Fibroblast of skin of scalp (primary cell): ENCODE measurements at regions not wholly inside any gene's neighbourhood (a gene's known extent, or its start where the extent isn't known, plus 50 kb on each side); places are given as distances from the start of the nearest gene placed in this dataset.

Experiments
- DNase-seq: peaks from one replicate; pipeline ENCODE4 v3.0.0-alpha.2; 2013

DNA sequence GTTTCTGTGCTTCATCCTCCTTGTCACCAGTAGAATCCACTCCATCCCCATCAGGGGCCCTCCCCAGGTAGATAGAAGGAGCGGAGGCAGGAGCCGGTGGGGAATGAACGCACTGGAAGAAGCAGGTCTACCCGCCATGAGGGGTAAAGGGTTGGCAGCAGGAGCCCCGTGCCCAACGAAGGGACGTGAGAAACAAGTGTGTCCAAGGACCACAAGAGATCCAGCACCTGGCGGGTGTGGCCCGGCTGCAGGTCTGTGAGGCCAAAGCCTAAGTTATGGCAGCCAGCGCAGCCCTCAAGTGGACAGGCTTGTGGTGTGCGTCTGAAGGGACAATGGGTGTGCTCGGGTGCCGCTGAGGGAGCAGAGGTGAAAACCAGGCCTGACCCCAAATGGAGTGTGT lies 94.3 kb downstream of the IRX2 start:
- DNase-seq = no peak

DNA sequence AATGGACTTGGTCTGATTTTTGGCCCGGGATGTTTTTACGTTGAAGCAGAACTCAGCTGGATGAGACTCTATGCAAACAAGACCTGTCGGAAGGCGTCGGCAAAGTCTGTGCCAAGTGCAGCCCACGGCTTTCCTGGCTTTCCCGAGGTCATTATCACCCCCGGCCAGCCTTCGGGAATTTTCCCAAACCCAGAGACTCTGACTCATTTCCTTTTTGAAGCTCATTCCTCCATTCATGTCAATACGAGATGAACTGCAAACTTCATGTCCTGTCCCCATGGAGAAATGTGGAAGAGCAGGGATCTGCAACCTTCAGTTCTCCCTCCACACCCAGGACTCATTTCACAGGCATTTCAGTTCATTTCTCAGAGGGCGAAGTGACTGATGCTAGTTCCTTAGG lies 95.3 kb downstream of the IRX2 start:
- DNase-seq = peak; percentile 78

DNA sequence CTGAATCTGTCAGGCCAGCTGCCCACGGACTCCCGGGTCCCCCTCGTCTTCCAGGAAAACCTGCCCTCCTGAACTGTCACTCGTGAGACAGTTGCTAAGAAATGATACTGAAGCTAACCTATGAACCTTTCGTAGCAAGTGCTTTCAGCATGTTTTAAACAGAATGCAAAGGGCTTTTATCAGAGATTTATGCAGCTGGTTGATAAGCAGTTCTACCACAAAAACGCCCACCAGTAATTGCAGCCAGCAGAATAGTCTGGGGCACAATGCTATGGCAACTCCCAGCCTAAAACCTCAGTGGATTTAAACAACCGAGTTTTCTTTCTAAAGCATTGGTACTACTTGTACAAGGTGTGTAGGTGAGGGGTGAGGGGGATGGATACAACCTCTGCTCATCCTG lies 97.5 kb downstream of the IRX2 start:
- DNase-seq = no peak

DNA sequence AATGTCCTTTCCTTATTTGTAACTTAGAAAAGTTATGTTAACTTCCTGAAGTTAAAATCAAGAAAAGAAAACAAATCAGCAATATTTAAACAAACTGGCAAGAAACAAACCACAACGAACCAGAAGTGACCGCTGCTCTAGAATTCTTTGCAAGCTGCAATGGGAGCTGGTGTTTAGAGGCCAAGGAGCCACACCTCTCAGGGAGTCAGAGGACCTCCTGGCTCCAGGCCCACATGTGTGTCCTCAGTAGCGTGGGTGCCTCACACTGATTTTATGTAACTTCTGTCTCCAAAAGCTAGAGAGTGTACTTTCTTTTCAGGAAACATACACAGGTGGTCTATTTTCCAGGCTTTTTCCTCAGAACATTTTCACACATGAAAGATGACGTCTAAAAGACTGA lies 100.4 kb downstream of the IRX2 start:
- DNase-seq = no peak

DNA sequence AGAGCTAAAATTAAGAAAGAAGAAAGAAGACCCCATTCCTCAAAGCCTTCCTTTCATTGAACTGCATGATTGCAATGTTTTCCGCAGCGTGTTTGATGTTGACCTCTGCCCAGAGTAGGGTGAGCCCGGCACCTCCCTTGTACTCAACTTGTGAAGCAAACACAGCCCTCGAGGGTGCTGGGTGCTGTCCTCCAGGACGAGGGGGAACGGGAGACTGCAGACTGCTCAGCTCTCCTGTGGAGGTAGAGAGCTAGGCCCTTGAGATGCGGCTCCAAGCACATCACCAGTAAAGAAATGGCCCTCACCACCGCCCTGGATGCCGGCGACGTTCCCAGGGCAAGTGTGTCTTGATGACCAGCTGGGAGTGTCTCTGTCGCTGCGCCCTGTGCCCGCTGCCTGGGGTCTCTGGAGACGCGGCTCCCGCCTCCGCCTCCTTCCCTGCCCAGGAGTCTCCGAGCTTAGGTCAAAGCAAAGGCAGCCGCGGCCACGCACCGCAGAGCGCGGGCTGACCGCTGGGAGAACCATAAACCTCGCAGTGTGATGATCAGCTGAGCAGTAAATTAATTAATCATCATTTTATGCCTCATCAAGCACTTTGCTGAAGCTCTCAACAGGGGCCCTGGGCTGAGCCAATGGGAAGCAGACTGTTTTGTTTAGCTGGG lies 108.7 kb downstream of the IRX2 start:
- no peak for DNase-seq

DNA sequence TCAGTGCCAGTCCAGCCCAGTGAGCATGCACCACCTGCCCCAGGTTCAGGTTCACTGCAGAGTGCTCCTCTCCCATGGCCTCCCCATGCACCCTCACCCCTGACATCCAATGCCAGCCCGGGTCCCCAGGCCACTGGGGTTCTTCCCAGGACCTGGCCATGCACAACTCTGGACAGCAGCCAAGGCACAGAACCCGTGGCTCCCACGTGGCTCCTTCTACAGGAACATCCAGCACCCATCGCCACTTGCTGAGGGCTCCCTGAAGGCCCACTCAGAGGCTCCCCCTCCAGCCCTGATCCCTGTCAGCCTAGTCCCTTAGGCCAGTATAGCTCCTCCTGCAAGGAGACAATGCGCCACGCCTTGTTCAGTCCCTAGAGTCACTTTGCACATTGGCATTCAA lies 110.8 kb downstream of the IRX2 start:
- no peak for DNase-seq

DNA sequence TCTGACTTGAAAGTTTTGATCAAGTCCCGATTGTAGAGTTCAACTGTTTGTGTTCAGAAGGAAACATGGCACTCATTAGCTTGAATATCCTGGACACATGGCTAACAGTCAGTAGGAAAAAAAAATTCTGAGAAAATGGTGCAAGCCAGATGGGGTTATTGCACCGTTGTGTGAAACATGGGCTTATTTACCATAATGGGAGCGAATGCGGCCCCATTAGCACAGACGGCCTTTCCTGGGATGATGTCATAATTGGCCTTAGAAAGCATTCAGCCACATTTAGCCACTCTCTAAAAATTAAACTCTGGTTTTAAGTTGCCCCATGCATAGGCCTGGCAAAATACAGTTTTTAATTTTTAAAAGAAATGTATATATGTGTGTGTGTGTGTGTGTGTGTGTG lies 112.1 kb downstream of the IRX2 start:
- DNase-seq = peak; percentile 4

DNA sequence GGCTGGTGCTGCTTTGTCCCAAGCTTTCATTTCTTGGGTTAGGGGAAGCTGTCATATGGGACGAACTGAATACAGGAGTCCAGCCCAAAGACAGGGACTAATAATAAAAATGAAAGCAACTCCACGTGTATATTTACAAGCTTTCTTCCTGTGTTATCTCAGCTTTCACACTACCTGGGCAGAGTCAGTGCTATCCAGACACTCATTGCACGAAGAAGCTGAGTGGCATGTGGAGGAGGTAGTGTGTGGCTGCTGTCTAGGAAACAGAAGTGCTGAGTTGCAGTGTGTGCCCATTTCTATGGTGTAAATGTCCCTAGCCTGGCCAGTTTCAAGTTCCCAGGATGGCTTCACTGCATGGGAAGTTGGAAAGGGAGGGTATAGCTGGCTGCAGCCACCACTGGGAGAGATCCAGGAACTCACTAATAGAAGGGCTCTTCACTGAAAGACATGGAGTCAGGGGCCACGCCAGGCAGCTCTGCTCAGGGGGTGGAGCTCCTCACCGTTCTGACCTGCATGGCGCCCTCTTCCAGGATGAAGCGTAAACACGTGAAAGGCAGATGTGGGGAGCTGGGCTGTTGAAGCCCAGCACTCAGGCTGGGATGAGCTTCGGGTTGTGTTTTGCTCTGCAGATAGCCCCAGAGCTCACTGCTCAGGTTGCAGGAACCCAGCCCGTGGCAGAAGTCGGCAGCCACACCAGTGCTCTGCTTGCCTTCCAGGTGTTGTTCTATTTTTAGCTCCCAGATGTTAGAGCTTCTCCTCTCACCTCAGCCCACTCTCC lies 116.9 kb downstream of the IRX2 start:
- DNase-seq = no peak

DNA sequence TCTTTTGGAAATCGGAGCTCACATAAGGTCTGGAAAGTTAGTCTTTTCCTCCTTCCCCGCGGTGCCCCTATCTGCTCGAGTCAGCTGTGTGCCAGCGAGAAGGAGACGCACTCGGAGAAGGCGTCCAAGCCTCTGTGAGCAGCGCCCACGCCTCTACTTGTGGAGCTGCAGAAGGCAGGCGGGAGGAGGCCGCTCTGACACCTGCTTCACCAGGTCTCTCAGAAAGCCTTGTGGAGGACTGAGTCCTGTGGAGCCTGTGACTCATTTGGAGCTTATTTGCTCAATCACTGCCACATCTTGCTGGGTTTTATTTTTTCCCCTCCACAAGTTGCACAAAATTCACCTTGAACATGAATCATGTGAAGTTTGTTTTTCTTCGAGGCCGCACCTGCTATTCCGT lies 117.5 kb downstream of the IRX2 start:
- DNase-seq = no peak

DNA sequence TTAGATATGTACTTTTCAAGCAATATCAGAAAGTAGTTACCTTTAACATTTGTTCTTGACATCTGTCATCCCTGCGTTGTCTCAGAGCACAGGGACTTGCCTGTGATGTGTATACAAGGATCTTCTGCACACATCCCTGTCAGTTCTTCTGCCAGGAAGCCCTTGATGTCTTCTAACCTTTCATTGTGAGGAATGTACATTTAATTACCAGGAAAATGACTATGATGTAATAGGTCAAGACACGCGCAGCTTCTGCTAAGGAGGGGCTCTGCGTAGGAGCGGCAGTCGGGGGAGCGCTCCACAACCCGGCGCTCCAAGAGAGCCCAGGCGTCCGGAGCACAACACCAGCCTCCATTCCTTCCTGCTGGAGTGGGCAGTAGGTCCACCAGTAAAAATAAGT lies 119.7 kb downstream of the IRX2 start:
- no peak for DNase-seq

DNA sequence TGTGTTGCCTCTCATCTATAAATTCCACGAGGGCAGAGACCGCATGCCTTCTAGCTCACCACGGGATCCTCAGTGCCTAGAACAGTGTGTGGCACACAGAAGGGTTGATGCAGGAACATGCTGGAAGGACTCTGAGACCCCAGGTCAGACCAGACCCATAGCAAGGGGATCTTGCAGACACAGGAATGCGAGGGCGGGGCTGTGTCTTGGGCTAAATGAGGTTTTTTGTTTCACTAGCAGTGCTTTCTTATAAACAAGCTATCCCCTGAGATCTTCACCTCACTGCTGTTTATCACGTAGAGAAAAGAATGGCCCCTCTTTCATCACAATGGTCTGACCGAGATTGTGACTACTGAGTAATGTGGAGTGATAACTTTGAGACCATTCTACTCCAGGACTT lies 122.4 kb downstream of the IRX2 start:
- DNase-seq = no peak

DNA sequence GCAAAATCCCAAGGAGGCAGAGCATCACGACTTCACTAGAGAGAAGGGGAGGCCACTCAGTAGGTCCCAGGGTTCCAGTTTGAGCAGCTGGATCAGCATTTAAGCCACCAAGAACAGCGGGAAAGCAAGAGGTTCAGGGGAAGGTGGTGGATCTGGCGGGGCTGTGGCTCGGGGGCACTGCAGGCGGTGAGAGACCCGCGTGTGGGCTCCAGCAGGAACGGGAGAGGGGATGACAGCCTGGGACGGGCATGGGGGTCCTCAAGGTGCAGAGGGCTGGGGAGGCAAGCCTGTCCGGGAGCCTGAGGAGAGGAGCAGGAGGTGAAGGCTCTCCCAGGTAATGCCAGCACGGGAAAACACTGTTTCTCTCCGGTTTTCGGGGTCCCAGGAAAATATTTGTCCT lies 123.6 kb downstream of the IRX2 start:
- no peak for DNase-seq

DNA sequence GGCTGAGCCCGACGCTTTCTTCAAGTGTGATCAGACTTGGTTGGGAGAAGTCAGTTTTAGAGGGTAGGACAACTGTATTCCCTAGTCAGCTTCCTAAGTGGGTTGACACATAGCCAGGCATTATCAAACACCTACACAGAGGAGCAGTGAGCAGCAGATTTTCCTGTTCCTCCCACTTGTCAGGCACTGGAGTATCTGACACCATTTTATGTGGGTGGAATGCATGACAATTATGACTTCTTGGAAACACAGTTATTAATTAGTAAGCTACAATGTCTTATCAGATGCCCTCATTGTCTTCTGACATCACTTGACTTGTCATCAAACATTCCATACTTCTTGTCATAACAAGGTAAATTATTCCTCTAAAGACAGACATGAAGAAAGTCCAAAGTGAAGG lies 124.9 kb downstream of the IRX2 start:
- no peak for DNase-seq

DNA sequence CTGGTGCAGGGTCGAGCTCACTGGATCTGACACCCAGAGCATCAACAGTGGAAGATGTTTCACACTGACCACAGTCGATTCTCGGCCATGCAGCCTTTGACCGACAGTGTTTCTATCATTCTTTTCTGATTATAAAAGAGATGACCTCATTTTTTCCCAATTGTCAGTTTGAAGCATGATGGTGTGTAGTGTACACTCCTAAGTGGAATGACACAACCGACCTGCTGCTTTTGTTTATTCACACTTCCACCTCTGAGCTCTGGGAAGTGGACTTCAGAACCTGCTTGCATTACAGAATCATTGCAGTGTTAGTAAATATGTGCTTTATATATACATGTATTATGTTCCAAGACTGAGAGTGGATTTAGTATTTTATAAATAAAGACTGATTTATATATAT lies 128.6 kb downstream of the IRX2 start:
- no peak for DNase-seq

DNA sequence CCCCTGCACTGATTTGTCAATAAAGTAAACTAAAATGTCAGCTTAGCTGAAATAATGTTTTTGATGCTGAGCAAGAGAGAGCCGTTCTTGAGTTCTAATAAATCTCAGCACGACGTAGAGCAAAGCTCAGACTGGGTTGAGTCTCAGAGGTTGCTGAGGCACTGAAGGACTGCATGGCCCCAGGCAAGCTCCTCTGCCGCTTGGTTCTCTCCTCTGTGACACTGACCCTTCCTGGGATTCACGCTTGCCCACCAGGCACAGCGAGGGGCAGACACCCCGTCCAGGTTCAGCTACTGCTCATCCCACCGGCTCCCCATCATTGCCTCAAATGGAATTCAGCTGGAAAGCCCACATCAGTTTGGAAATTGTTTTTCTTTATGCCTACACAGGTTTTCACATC lies 129.8 kb downstream of the IRX2 start:
- no peak for DNase-seq

DNA sequence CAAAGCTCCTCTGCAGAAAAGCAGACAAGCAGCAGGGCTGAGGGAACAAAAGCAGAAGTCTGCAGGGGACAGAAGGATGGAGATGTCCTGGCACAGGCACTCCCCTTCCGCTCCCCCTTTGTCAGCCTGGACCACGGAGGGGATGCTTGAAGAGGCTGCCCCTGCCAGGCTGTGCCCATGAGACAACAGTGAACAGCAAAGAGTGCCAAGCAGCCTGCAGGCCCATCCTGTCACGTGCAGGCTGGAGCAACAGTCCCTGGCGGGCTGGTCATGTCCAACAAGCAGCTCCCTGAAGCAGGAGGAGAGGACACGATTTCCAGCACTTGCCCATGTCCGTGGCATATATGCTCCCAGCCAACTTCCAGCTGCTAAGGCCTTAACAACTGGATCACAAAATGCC lies 132.3 kb downstream of the IRX2 start:
- no peak for DNase-seq

DNA sequence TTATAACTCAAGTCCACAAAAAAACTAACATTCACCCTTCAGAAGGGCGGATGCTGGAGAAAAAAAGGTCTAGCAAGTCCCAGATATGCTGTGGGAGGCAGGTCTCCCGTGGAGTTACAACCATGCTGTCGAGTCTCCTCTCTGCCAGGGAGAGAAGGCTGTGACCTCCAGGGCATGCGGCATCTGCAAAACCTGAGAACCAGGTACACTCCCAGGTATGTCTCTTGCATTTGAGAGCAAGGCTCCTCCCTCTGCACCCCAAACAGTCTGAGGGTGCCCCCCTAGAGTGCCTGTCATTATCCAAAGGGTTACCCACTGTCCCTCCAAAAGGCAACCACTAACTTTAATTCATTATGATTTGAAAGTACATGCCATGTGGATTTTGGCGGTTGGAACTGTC lies 134.0 kb downstream of the IRX2 start:
- no peak for DNase-seq

DNA sequence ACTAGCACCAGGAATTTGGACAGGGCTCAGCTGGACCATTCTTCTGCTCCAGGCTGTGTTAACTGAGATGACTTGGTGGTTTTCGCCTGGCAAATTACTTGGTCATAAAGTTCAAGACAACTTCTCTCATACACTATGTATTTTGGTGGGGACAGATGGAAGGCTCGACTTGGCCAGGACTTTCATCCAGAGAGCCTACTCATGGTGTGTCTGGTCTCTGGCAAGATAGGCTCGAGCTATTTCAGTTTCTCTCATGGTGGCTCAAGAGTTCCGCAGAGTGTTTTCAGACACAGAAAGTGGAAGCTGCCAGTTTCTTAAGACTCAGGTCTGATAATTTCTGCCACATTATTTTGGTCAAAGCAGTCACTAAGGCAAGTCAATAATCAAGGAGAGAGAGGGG lies 135.6 kb downstream of the IRX2 start:
- DNase-seq = no peak

DNA sequence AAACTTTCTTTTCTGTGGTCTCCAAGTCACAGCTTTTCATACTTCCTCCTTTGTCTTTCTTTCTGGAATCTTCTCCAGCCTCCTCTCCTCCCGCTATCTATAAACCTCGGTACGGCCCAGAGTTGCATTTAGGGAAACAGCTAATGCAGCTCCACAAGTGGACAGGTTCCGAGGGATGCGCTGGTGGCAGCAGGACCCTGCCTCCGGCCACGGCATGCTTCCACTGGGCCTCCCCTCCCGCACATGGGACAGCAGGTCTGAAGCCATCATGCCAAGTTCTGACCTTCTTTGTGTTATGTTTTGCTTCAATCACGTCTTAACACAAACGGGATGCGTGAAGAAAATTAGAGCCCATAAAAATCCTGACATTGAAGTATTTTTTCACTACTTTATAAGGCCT lies 136.9 kb downstream of the IRX2 start:
- no peak for DNase-seq

DNA sequence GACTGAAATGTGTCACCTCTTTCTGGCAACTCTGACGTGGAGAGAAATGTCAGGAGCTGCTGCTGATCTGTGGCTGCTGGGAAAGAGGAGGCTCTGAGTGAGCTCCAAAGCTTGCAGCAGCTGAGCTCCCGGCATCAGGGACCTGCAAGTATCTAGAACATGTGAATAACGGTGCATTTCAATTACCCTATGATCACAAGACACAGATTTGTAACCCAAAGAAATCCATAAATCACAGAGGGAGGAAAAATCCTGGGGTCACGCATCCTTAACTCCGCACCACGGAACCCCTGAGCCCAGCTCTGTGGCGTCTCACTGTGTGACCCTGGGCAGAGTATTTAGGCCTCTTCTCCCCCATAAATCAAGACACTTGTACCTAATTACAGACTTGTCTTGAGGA lies 139.8 kb downstream of the IRX2 start:
- no peak for DNase-seq

DNA sequence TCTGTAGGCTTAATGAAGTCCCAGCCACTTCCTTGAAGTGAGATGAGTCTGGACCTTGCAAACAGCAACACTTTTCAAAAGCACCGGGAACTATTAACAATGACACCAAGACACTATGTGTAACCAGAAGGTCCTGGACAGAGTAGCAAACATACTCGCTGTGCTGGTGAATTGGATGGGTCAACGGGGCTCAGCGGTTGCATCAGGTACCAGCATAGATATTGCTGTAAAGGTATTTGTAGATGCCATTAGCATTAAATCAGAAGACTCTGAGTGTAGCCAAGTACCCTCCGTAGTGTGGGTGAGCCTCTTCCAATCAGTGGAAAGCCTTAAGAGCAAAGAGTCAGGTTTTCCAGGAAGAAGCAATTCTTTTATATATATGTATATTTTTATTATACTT lies 140.5 kb downstream of the IRX2 start:
- no peak for DNase-seq

DNA sequence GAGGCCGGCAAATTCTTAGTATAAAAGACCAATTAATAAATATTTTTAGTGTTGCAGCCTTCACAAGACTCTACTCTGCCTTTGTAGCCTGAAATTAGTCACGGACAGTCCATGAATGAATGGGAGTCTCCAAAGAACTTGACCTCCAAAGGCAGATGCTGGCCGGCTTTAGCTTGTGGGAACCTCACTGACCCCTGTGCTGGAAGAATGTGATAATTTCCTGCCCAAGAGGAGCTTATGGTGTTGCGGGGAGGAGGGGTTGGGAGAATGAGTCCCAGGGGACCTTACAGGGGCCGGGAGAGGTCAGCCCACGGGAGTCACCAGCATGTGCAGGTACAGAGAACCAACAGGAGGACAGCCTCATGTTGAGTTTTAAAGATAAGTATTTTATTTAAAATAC lies 143.1 kb downstream of the IRX2 start:
- DNase-seq = no peak

DNA sequence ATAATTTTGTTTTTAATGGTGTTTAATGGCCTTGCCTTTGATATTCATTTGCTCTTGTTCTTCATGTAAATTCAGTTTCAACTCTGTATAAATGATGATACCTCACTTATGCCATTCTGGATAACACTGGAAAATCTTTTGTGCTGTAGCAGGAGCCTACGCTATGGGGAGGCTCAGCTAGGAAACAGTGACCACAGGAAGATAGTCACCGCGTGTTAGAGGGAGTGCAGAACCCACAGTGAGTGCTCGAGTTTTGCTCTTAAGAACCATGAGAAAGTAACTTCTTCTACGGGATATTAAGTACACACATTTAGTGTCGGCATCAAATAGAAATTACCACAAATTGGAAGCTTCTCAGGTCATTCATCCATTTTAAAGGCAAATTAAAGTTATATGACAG lies 143.9 kb downstream of the IRX2 start:
- no peak for DNase-seq

DNA sequence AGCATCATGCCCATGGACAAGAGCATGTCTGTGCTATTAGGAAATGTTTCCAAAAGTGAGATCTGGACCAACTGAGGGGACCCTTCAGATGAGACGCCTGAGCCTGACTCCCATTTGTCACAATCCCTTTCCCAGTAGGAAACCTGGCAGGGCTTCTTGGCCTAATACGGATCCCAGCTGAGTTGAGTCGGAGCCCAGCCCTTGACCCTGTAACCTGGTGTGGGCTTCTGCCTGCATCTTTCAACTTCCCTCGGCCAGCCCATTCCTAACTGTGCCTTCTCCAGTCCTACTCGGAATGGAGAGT lies 148.3 kb downstream of the IRX2 start:
- DNase-seq = no peak
